Tibial nerve (tissue), 4 donors: ENCODE measurements at regions not wholly inside any gene's neighbourhood (a gene's known extent, or its start where the extent isn't known, plus 50 kb on each side); places are given as distances from the start of the nearest gene placed in this dataset.

Source experiments
- EP300 ChIP-seq, 2 donors: sonication (generic); formaldehyde crosslinking; IDR thresholded peaks; one replicate each; pipeline ENCODE4 v1.6.1; 2017; ENCODE audit warnings: antibody characterized with exemption in 2 of 2, mild to moderate bottlenecking in 1 of 2
- POLR2A ChIP-seq, 2 donors: fragments of 450-650 bp; IDR thresholded peaks; one replicate each; pipeline ENCODE4 v1.6.1; 2017; ENCODE audit warnings: antibody characterized with exemption in 2 of 2, mild to moderate bottlenecking in 2 of 2, moderate library complexity in 2 of 2
- TF ChIP-seq, protein P1 (sequence below), 5 experiments: fragments of 200-600 bp in 3 of 5; fragments of 450-650 bp in 2 of 5; sonication (generic) in 3 of 5; IDR thresholded peaks; one replicate each; pipeline ENCODE4 v1.5.1; 2016 to 2019; ENCODE audit warnings: antibody characterized with exemption in 5 of 5, mild to moderate bottlenecking in 3 of 5, moderate library complexity in 2 of 5

DNA sequence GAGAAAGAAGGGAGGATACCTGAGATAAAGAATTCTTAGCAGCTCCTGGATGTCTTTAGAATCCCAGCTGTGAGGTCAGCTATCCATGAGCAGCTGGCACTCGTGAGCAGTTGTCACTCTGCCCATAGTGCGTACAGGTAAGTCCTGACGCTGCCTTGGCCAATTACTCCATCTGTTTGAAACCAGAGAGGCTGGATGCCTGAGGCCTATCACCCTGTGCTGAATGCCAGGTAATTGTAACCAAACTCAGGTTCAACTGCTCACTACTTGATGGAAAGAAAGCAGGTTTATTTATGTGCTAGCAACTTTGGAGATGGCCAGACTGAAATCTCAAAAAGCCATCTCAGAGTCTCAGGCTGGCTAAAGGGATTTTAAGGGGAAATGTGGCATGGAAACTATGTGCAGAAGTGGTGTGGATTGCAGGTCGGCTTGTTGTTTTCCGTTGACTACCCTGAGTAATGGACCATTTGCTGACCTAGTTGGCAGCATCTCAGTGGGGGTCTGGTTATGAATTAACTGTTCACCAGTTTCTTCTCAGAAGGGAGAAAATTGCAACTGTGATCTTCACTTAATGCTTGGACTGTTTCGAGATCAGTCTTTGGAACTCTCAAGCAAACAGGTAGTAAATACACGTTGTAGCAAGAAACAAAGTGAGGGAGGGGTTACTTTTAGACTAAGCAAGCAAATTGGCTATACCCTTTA is 1614.0 kb upstream of the PCDH10 start:
- TF ChIP-seq, protein P1, sequence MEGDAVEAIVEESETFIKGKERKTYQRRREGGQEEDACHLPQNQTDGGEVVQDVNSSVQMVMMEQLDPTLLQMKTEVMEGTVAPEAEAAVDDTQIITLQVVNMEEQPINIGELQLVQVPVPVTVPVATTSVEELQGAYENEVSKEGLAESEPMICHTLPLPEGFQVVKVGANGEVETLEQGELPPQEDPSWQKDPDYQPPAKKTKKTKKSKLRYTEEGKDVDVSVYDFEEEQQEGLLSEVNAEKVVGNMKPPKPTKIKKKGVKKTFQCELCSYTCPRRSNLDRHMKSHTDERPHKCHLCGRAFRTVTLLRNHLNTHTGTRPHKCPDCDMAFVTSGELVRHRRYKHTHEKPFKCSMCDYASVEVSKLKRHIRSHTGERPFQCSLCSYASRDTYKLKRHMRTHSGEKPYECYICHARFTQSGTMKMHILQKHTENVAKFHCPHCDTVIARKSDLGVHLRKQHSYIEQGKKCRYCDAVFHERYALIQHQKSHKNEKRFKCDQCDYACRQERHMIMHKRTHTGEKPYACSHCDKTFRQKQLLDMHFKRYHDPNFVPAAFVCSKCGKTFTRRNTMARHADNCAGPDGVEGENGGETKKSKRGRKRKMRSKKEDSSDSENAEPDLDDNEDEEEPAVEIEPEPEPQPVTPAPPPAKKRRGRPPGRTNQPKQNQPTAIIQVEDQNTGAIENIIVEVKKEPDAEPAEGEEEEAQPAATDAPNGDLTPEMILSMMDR (IDR thresholded peaks at IDR 0.05), result no peak
- TF ChIP-seq POLR2A (IDR thresholded peaks at IDR 0.05) (no peak), EP300 (IDR thresholded peaks at IDR 0.05) (no peak)
